ENCODE measurements at regions not wholly inside any gene's neighbourhood (a gene's known extent, or its start where the extent isn't known, plus 50 kb on each side); places are given as distances from the start of the nearest gene placed in this dataset.

GRCh38 chr6:127030111-127030510, 88.4 kb upstream of the RSPO3 start:
- no peak overlapping the region for H3K23ac ChIP-seq (ENCODE audit: low read depth, low read length, poor library complexity)
- H4K91ac ChIP-seq (ENCODE audit: low read depth, low read length, poor library complexity) = no peak overlapping the region
- no peak overlapping the region for H3K14ac ChIP-seq (ENCODE audit: low read length)
- H2BK120ac ChIP-seq (ENCODE audit: low read depth, low read length) = no peak overlapping the region
- no peak overlapping the region for H2AK5ac ChIP-seq (ENCODE audit: low read depth, low read length)
- H2BK15ac ChIP-seq (ENCODE audit: low read length) = no peak overlapping the region
- no peak overlapping the region for H3K4ac ChIP-seq (ENCODE audit: low read length)
- no peak overlapping the region for H3K9ac ChIP-seq (ENCODE audit: low read depth, low read length, poor library complexity)
- no peaks in the 10 kb centered on the region for H3K27me3 ChIP-seq (ENCODE audit: control insufficient read depth in 3 of 3, insufficient read depth in 3 of 3, low read depth in 1 of 3, low read length in 3 of 3)
- H3K4me2 ChIP-seq (ENCODE audit: insufficient read depth, low read length, poor library complexity, severe bottlenecking) = no peak overlapping the region
- no peaks in the 10 kb centered on the region for H3K4me1 ChIP-seq (ENCODE audit: control insufficient read depth in 2 of 2, insufficient read depth in 1 of 2, low read depth in 1 of 2, low read length in 2 of 2)
- H3K18ac ChIP-seq (ENCODE audit: low read length) = no peak overlapping the region
- H4K8ac ChIP-seq (ENCODE audit: low read depth, low read length) = no peak overlapping the region
- H3K27ac ChIP-seq (replicated peaks; ENCODE audit: low read length) = no peak overlapping the region
- H2BK5ac ChIP-seq (ENCODE audit: low read length) = no peak overlapping the region
- no peaks in the 10 kb centered on the region for H3K36me3 ChIP-seq (replicated peaks in 1 of 2; ENCODE audit: control insufficient read depth in 2 of 2, insufficient read depth in 2 of 2, low read length in 2 of 2)
- no peak overlapping the region for H2AFZ ChIP-seq (ENCODE audit: low read length)
- no peak overlapping the region for H3K4me3 ChIP-seq (ENCODE audit: low read length in 2 of 2)
- H3K79me1 ChIP-seq (ENCODE audit: low read depth, low read length) = no peaks in the 10 kb centered on the region
- no peak overlapping the region for H2BK12ac ChIP-seq (ENCODE audit: low read length)
- no peaks in the 10 kb centered on the region for H3K9me3 ChIP-seq (replicated peaks in 1 of 2; ENCODE audit: control insufficient read depth in 2 of 2, insufficient read depth in 1 of 2, low read depth in 1 of 2, low read length in 2 of 2)
- DNase-seq (ENCODE audit: low spot score) = no peak

GRCh38 chr6:127030836-127031235, 87.6 kb upstream of the RSPO3 start:
- H2AK5ac ChIP-seq (ENCODE audit: low read depth, low read length) = no peak overlapping the region
- no peak overlapping the region for H3K14ac ChIP-seq (ENCODE audit: low read length)
- H3K4me1 ChIP-seq (ENCODE audit: control insufficient read depth in 2 of 2, insufficient read depth in 1 of 2, low read depth in 1 of 2, low read length in 2 of 2) = no peaks in the 10 kb centered on the region
- no peak overlapping the region for H3K18ac ChIP-seq (ENCODE audit: low read length)
- no peak for DNase-seq (ENCODE audit: low spot score)
- no CpG with 5 or more reads among the region's 1 CpG for WGBS, 2 donors (ENCODE audit: extremely low coverage in 2 of 2, insufficient read length in 2 of 2, insufficient replicate concordance in 1 of 2)
- H2BK15ac ChIP-seq (ENCODE audit: low read length) = no peak overlapping the region
- H2BK5ac ChIP-seq (ENCODE audit: low read length) = no peak overlapping the region
- H2AFZ ChIP-seq (ENCODE audit: low read length) = no peak overlapping the region
- H3K36me3 ChIP-seq (replicated peaks in 1 of 2; ENCODE audit: control insufficient read depth in 2 of 2, insufficient read depth in 2 of 2, low read length in 2 of 2) = no peaks in the 10 kb centered on the region
- H2BK12ac ChIP-seq (ENCODE audit: low read length) = no peak overlapping the region
- H3K4me3 ChIP-seq (ENCODE audit: low read length in 2 of 2) = no peak overlapping the region
- H3K23ac ChIP-seq (ENCODE audit: low read depth, low read length, poor library complexity) = no peak overlapping the region
- H4K91ac ChIP-seq (ENCODE audit: low read depth, low read length, poor library complexity) = no peak overlapping the region
- H3K79me1 ChIP-seq (ENCODE audit: low read depth, low read length) = no peaks in the 10 kb centered on the region
- H3K9ac ChIP-seq (ENCODE audit: low read depth, low read length, poor library complexity) = no peak overlapping the region
- H3K27ac ChIP-seq (replicated peaks; ENCODE audit: low read length) = no peak overlapping the region
- H3K4me2 ChIP-seq (ENCODE audit: insufficient read depth, low read length, poor library complexity, severe bottlenecking) = no peak overlapping the region
- H3K27me3 ChIP-seq (ENCODE audit: control insufficient read depth in 3 of 3, insufficient read depth in 3 of 3, low read depth in 1 of 3, low read length in 3 of 3) = no peaks in the 10 kb centered on the region
- no peak overlapping the region for H2BK120ac ChIP-seq (ENCODE audit: low read depth, low read length)
- H3K9me3 ChIP-seq (replicated peaks in 1 of 2; ENCODE audit: control insufficient read depth in 2 of 2, insufficient read depth in 1 of 2, low read depth in 1 of 2, low read length in 2 of 2) = no peaks in the 10 kb centered on the region
- H4K8ac ChIP-seq (ENCODE audit: low read depth, low read length) = no peak overlapping the region
- no peak overlapping the region for H3K4ac ChIP-seq (ENCODE audit: low read length)

GRCh38 chr6:127031511-127031910, 87.0 kb upstream of the RSPO3 start:
- Histone ChIP-seq H4K8ac (ENCODE audit: low read depth, low read length) (no peak overlapping the region), H3K27me3 (ENCODE audit: control insufficient read depth in 3 of 3, insufficient read depth in 3 of 3, low read depth in 1 of 3, low read length in 3 of 3) (no peaks in the 10 kb centered on the region), H2BK5ac (ENCODE audit: low read length) (no peak overlapping the region), H2AFZ (ENCODE audit: low read length) (no peak overlapping the region), H2BK15ac (ENCODE audit: low read length) (no peak overlapping the region), H2BK120ac (ENCODE audit: low read depth, low read length) (no peak overlapping the region), H3K79me1 (ENCODE audit: low read depth, low read length) (no peaks in the 10 kb centered on the region), H4K91ac (ENCODE audit: low read depth, low read length, poor library complexity) (no peak overlapping the region), H3K4me1 (ENCODE audit: control insufficient read depth in 2 of 2, insufficient read depth in 1 of 2, low read depth in 1 of 2, low read length in 2 of 2) (no peaks in the 10 kb centered on the region), H3K18ac (ENCODE audit: low read length) (no peak overlapping the region), H3K23ac (ENCODE audit: low read depth, low read length, poor library complexity) (no peak overlapping the region), H3K4me3 (ENCODE audit: low read length in 2 of 2) (no peak overlapping the region), H3K9ac (ENCODE audit: low read depth, low read length, poor library complexity) (no peak overlapping the region), H3K4ac (ENCODE audit: low read length) (no peak overlapping the region), H3K36me3 (replicated peaks in 1 of 2; ENCODE audit: control insufficient read depth in 2 of 2, insufficient read depth in 2 of 2, low read length in 2 of 2) (no peaks in the 10 kb centered on the region), H2BK12ac (ENCODE audit: low read length) (no peak overlapping the region), H2AK5ac (ENCODE audit: low read depth, low read length) (no peak overlapping the region), H3K27ac (replicated peaks; ENCODE audit: low read length) (no peak overlapping the region), H3K4me2 (ENCODE audit: insufficient read depth, low read length, poor library complexity, severe bottlenecking) (no peak overlapping the region), H3K9me3 (replicated peaks in 1 of 2; ENCODE audit: control insufficient read depth in 2 of 2, insufficient read depth in 1 of 2, low read depth in 1 of 2, low read length in 2 of 2) (no peaks in the 10 kb centered on the region), H3K14ac (ENCODE audit: low read length) (no peak overlapping the region)
- no peak for DNase-seq (ENCODE audit: low spot score)
- no CpG with 5 or more reads among the region's 1 CpG for WGBS, 2 donors (ENCODE audit: extremely low coverage in 2 of 2, insufficient read length in 2 of 2, insufficient replicate concordance in 1 of 2)

GRCh38 chr6:127032971-127033370, 85.5 kb upstream of the RSPO3 start:
- H2BK15ac ChIP-seq (ENCODE audit: low read length) = no peak overlapping the region
- no peak overlapping the region for H2BK120ac ChIP-seq (ENCODE audit: low read depth, low read length)
- no peaks in the 10 kb centered on the region for H3K79me1 ChIP-seq (ENCODE audit: low read depth, low read length)
- no peak overlapping the region for H4K91ac ChIP-seq (ENCODE audit: low read depth, low read length, poor library complexity)
- no peak overlapping the region for H3K23ac ChIP-seq (ENCODE audit: low read depth, low read length, poor library complexity)
- no peak overlapping the region for H3K9ac ChIP-seq (ENCODE audit: low read depth, low read length, poor library complexity)
- WGBS, 2 donors (ENCODE audit: extremely low coverage in 2 of 2, insufficient read length in 2 of 2, insufficient replicate concordance in 1 of 2) = 100% methylated on average over 1 of the region's 3 CpGs; no CpG with 5 or more reads in 1 of the 2 donors
- H2BK12ac ChIP-seq (ENCODE audit: low read length) = no peak overlapping the region
- H3K4me3 ChIP-seq (ENCODE audit: low read length in 2 of 2) = no peak overlapping the region
- no peak overlapping the region for H3K4ac ChIP-seq (ENCODE audit: low read length)
- H2AK5ac ChIP-seq (ENCODE audit: low read depth, low read length) = no peak overlapping the region
- no peak overlapping the region for H2AFZ ChIP-seq (ENCODE audit: low read length)
- H3K14ac ChIP-seq (ENCODE audit: low read length) = no peak overlapping the region
- no peaks in the 10 kb centered on the region for H3K36me3 ChIP-seq (replicated peaks in 1 of 2; ENCODE audit: control insufficient read depth in 2 of 2, insufficient read depth in 2 of 2, low read length in 2 of 2)
- no peak overlapping the region for H4K8ac ChIP-seq (ENCODE audit: low read depth, low read length)
- H3K18ac ChIP-seq (ENCODE audit: low read length) = no peak overlapping the region
- no peak overlapping the region for H2BK5ac ChIP-seq (ENCODE audit: low read length)
- no peaks in the 10 kb centered on the region for H3K27me3 ChIP-seq (ENCODE audit: control insufficient read depth in 3 of 3, insufficient read depth in 3 of 3, low read depth in 1 of 3, low read length in 3 of 3)
- no peaks in the 10 kb centered on the region for H3K9me3 ChIP-seq (replicated peaks in 1 of 2; ENCODE audit: control insufficient read depth in 2 of 2, insufficient read depth in 1 of 2, low read depth in 1 of 2, low read length in 2 of 2)
- no peak overlapping the region for H3K27ac ChIP-seq (replicated peaks; ENCODE audit: low read length)
- no peaks in the 10 kb centered on the region for H3K4me1 ChIP-seq (ENCODE audit: control insufficient read depth in 2 of 2, insufficient read depth in 1 of 2, low read depth in 1 of 2, low read length in 2 of 2)
- H3K4me2 ChIP-seq (ENCODE audit: insufficient read depth, low read length, poor library complexity, severe bottlenecking) = no peak overlapping the region
- DNase-seq (ENCODE audit: low spot score) = no peak

All from neuronal stem cell (in vitro differentiated cells).